Bronchial epithelial cell (primary cell): ENCODE measurements at regions not wholly inside any gene's neighbourhood (a gene's known extent, or its start where the extent isn't known, plus 50 kb on each side); places are given as distances from the start of the nearest gene placed in this dataset.
"Not testable (repeated sequence)": the region's sequence is repeated elsewhere in the genome, so short reads cannot be mapped to it uniquely, and the experiment has no call there.

Experiments
- DNase-seq: peaks from one replicate; pipeline ENCODE4 v3.0.0-alpha.2; 2010; ENCODE audit warnings: low read depth
- FAIRE-seq: peaks from 2 replicates; lab custom pipeline; 2011; peaks lifted over from hg19 to GRCh38; lab: Jason Lieb, UNC
- H3K27me3 ChIP-seq: 2 replicates; pipeline ENCODE4 v1.5.1; 2011; ENCODE audit warnings: low read length; ENCODE audit not compliant: control insufficient read depth, insufficient read depth
- H3K36me3 ChIP-seq: 2 replicates; pipeline ENCODE4 v1.5.1; 2011; ENCODE audit warnings: low read length; ENCODE audit not compliant: control insufficient read depth, insufficient read depth
- H3K4me3 ChIP-seq: 2 replicates; pipeline ENCODE4 v1.5.1; 2011; ENCODE audit warnings: mild to moderate bottlenecking, low read depth, low read length, control low read depth
- CTCF ChIP-seq: IDR thresholded peaks from 2 replicates; pipeline ENCODE4 v1.5.1; 2011; ENCODE audit warnings: mild to moderate bottlenecking, moderate library complexity, low read length, control low read depth, inconsistent platforms; ENCODE audit not compliant: insufficient read depth, severe bottlenecking

- Histone ChIP-seq H3K36me3 (no peaks in the 10 kb centered on the region), H3K27me3 (no peaks in the 10 kb centered on the region), H3K4me3 (no peak overlapping the region)
- DNase-seq (no peak), FAIRE-seq (no peak)
- no peak for TF ChIP-seq CTCF
Observed at GRCh38 chr12:126286203-126286602, 1221.0 kb downstream of the AACS start.

- no peaks in the 10 kb centered on the region for H3K27me3 ChIP-seq
- FAIRE-seq = no peak
Observed at GRCh38 chr12:126290456-126290855, 1225.2 kb downstream of the AACS start.

GRCh38 chr12:126291987-126292386, 1226.8 kb downstream of the AACS start:
- not testable (repeated sequence) for FAIRE-seq, H3K36me3 ChIP-seq

More at GRCh38 chr12:126290456-126290855, 1225.2 kb downstream of the AACS start:
- Histone ChIP-seq H3K4me3 (no peak overlapping the region), H3K36me3 (no peaks in the 10 kb centered on the region)
- no peak for DNase-seq
- TF ChIP-seq CTCF = no peak

GRCh38 chr12:126295652-126296051, 1230.4 kb downstream of the AACS start:
- no peak overlapping the region for H3K4me3 ChIP-seq
- H3K27me3 ChIP-seq = no peaks in the 10 kb centered on the region
- no peak for FAIRE-seq
- no peaks in the 10 kb centered on the region for H3K36me3 ChIP-seq
- no peak for TF ChIP-seq CTCF
- no peak for DNase-seq

More at GRCh38 chr12:126291987-126292386, 1226.8 kb downstream of the AACS start:
- DNase-seq, H3K27me3 ChIP-seq, H3K4me3 ChIP-seq: not testable (repeated sequence)

- no peaks in the 10 kb centered on the region for H3K36me3 ChIP-seq
- DNase-seq (no peak), FAIRE-seq (no peak)
- no peak for TF ChIP-seq CTCF
- no peaks in the 10 kb centered on the region for H3K27me3 ChIP-seq
- H3K4me3 ChIP-seq = no peak overlapping the region
Observed at GRCh38 chr12:126309278-126309677, 1244.0 kb downstream of the AACS start.

GRCh38 chr12:126312457-126312856, 1247.2 kb downstream of the AACS start:
- DNase-seq (no peak), FAIRE-seq (no peak)
- Histone ChIP-seq H3K27me3 (no peaks in the 10 kb centered on the region), H3K36me3 (no peaks in the 10 kb centered on the region), H3K4me3 (no peak overlapping the region)
- TF ChIP-seq CTCF = no peak
